ENCODE measurements at regions not wholly inside any gene's neighbourhood (a gene's known extent, or its start where the extent isn't known, plus 50 kb on each side); places are given as distances from the start of the nearest gene placed in this dataset.
"Not testable (repeated sequence)": the region's sequence is repeated elsewhere in the genome, so short reads cannot be mapped to it uniquely, and the experiment has no call there.

DNA sequence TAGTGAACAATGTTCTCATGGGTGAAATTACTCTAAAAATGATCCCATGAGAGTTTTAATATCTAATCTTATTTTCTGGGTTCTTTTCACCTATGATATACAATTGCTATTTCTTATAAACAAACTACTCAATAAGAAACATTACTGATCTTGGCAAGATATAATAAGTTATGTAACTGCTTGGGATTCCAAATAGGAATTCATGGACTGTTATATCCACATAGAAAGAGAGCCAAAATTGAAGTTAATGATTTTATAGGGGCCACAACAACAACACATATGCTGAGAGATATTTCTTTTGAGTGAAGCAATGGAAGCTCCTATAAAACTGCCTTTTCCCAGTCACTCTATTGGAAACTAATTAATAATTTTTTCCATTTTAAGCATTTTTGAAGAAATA lies 90.4 kb upstream of the TLL1 start:
- DNase-seq: no peak

DNA sequence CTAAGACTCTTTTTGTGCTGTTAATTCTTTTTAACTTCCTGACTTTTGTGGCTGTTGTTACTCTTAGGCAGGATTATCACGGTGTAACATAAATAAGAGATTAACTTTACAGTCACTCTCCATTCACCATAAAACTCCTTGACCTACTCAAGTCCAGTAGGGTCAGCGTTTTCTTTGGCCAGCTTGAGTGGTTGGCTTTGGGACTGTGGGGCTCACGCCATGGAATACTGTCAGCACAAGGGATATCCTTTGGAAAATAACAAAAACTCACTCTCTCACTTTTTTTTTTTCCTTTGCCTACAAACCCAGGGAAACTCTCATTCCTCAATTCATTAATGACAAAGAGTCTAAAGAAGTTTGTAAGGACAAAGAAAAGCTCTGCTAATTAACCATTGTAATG lies 89.4 kb upstream of the TLL1 start:
- DNase-seq: no peak

DNA sequence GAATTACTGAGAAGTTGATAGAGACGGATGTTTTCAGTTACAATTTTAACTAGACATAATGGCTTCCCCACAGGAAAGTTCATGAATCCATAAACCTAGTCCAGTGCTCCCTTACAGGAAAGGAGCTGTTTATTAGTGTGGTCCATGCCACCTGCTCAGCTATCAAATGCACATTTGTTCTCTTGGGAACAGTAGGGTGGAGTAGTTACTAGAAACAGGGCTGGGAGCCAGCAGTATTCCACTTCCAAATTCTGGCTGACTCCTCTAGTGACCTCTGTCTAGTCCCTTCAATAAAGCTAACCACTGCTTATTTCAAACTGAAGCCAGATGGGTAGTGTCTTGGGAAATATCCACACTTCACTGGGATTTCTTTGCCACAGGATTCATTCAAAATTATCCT lies 88.4 kb upstream of the TLL1 start:
- DNase-seq: no peak

DNA sequence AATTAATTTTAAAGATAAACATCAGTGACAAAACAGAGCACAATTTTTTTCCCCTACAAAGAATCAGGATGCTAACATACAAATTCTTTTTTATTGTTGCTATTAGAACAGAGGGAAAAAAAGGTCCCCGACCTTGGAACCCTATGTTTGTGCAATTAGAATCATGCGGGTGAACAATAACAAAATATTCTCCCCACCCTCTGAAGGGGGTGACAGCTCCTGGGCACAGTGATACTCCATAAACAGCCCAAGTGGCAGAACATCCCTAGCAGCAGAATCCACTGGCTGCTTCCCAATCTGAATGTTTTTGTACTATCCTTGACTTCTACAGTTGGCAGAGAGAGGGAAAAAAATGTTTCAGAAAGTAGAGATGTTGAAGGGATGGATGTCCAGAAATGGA lies 87.7 kb upstream of the TLL1 start:
- DNase-seq: no peak

DNA sequence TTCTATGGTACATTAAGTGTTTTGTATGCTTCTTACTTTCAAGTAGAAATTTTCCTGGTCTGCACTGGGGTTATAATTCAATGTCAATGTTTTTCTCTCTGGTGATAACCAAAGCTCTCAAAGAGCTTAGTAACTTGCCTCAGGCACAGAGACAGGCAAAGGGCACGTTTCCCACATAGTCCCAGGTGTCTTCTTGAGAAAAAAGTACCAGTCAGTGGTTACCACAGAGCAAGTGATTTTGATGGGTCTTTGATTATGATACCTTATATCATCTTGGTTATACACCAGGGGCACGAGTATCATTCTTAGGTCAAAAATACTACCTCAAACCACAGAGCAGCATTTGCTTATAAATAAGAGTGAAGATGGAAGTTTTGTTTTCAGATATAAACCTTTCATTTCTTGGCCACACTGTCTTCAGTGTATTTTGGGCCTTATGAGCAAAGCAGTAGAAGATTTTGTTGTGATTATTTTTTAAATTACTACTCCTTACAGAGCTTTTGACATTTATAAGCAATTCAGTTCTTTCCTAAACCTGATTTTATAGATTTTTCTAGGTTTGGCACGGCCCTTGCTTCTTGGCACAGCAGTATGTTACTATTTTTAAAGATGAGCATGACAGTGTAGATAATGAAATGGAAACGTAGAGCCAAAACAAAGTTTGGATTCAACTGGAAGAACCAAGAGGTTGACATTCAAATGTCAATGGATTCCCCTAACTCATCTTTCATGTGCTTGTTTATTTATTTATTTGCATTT lies 85.3 kb upstream of the TLL1 start:
- DNase-seq: no peak

DNA sequence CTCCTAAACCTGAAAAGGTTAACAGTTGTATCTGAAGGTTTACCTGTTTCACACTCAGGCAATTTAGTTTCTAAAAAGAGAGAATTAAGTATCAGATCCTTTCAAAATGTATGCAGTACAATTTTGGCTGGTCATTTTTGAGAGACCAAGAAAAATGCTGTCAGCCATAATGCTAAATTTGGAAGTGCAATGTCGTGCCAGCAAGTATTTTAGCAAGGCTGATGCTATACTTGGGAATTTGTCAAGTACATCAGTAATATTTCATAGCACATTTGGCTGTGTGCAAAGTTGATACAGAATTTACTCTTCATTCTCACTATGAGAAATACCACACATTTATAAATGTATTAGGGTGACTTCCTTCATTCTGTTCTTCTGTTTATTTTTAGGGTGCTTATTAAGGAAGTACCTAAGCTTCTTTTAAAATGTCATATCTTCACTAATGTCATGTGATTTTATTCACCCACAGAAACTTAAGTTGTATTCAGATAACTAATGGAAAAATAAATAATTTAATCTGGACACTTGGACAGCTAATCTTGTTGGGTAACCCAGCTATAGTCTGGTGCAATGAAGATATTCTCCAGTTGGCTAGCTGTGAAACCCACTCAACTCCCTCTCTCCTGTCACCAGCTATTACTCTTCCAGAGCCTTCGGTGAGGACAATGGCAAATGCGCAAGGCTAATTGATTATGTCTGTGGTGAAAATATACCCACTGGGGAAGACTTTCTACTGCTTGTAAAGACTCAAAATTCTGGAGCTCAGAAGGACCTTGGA lies 84.2 kb upstream of the TLL1 start:
- no peak for DNase-seq

DNA sequence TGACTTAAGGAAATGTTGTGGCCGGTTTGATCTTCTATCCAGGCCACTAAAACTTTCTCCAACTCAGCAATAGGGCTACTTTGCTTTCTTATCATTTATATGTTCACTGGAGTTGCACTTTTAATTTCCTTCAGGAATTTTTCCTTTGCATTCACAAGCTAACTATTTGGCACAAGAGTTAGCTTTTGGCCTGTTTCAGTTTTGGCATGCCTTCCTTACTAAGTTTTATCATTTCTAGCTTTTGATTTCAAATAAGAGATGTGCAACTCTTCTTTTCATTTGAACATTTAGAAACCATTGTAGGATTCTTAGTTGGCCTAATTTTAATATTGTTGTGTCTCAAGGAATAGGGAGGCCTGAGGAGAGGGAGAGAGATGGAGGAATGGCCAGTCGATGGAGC lies 79.8 kb upstream of the TLL1 start:
- no peak for DNase-seq

DNA sequence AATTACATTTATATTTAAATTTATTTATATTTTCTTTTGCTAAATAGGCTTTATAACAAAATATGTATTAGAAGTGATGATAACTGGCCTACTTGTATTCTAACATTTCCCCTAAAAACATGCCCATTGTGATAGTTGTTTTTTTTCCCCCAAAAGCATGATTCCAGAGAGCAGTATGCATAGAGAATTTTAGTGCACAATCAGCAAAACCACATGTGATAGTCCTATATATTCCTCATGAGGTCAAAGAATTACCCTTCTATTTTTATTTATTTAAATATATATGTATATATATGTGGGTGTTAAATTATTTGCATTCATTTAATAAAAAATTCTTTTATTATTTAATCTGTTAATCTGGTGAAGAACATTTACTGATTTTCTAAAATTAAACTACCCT lies 78.2 kb upstream of the TLL1 start:
- DNase-seq: no peak

DNA sequence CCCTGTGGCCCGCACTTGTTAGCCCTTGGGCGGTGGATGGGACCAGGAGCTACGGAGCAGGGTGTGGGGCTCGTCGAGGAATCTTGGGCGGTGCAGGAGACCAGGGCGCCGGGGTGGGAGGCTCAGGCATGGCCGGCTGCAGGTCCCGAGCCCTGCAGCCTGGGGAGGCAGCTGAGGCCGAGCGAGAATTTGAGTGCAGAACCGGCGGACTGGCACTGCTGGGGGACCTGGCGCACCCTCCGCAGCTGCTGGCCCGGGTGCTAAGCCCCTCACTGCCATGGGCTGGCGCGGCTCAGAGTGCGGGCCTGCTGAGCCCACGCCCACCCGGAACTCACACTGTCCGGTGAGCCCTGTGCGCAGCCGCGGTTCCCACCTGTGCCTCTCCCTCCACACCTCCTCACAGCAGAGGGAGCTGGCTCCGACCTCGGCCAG lies 73.6 kb upstream of the TLL1 start:
- DNase-seq: no peak

DNA sequence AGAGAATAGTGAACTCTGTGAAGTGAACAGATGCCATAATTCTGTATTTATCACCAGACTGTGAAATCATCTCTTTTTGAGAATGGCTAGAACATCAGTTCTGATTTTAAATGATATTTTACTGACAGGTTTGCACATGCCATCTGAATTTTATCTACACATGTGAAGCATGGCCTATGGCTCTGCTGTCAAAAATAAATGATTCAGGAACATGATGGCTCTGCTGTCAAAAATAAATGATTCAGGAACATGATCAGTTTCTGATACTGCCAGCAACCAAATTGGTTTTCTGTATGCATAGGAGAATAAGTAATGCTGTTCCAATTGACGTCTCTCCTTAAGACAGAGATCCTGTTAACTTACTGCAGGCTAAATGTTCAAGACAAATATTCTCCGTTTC lies 70.6 kb upstream of the TLL1 start:
- DNase-seq: no peak

DNA sequence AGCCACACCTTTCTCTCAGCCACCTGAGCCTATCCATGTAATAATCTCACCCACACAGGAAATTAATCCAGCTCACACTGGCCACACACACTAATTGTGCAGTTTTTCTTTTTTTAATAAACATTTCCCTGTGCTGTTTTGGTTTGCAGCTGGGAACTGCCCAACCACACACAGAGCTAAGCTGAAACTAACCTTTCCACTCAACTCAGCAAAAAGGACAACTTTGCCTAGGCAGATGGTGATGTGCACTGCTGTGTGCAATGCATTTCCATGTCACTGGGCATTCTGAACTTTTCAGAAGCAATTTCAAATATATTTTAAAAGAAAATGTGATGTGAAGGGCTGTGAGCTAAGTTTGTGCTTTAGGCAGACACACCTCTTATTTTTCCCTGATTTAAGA lies 70.0 kb upstream of the TLL1 start:
- no peak for DNase-seq

DNA sequence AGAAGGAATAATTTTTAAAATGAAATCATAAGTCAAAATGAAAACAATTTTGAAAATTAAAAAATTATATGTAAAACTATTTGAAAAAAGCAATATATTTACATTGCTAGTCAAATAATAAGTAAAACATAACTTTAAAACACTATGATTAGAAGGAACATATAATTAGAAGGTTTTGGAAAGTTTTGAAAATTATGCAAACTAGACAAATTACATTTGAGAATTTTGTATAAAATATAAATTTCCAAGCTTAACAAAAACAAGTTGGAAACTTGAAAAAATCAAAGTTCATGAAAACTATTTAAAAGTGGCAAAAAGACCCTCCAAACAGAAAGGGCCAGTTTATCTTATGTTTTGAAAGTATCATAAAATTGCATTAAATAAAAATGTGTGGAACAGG lies 67.6 kb upstream of the TLL1 start:
- DNase-seq: no peak

DNA sequence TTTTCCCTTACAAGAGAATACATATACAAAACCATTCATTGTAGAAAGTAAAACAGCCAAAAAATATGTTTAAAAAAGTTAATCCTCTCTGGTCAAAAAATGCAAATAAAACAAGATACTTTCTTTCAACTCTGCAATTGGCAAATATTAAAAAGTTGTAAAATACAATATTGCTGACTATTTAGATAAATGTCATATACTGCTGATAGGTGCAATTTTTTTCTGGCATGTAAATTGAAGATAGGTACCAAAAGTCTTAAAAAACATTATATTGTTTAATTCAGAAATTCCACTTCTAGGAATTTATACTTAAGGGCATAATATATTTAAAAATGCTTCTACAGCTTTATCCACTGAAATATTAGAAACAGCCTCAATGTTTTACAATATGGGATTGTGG lies 66.4 kb upstream of the TLL1 start:
- DNase-seq: no peak

DNA sequence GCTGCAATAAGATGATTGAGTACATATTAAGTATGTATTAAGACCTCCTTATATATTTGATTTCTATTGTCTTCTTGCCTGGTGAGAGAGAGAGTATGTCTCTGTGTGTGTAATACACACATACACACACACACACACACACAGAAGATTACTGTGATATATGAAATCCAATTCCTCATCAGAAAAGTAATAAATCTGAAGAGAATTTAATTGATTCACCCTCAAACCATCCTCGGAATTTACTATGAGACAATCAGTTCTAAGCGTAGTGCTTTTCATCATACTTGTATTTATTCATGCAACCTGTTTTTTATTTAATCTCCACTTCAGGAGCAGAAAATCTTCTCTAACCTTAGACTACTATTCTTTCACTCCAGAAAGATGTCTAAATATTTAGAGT lies 62.3 kb upstream of the TLL1 start:
- no peak for DNase-seq

DNA sequence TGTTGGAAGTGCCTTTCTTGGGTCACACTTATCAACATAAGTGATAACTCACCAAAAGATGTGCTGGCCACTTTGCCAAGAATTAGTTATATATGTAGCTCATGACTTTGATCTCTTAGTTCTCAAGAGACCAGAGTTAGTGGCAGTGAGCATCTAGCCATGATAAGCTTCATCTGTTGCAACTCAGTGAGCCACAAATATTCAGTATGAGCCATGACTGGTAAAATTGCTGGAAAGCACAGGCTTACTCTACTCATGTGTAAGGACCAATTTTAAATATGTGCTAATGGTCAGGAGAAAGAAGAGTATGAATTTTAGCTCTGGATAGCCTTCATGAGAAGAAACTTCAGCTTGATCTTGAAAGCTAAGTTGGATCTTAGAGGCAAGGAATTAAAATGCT lies 59.4 kb upstream of the TLL1 start:
- no peak for DNase-seq

DNA sequence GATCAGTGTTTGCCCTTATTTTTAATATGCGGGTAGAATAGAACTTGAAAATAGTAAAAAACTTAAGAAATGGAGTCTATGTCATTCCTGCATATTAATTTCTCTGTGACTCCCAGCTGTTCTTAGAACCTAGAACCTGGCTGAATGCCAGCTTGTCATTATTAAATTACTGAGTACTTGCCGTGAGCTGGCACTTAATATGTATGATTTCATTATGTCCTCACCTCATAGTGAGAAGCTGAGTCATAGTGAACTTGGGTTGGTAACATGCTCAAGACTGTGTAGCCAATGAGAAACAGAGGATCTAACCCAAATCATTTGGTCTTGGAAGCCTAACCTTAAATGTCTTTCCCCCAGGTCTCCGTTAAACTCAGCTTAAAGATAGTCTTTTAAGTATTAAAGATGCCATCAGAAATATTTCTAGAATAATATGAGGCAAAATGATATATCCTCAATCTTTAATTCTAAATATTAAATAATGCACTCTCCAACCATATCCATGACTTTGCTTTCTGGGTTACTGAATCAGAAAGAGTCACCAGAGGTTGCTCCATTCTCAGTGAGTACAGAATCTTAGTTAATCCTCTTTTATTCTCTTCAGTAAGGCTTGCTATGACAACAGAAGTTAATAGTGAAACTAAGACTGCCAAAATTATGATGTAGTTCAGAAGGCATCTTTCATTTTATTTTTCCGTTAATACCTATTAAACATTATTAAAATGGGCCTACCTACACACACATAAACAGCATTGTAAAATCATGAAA lies 58.6 kb upstream of the TLL1 start:
- DNase-seq: no peak

DNA sequence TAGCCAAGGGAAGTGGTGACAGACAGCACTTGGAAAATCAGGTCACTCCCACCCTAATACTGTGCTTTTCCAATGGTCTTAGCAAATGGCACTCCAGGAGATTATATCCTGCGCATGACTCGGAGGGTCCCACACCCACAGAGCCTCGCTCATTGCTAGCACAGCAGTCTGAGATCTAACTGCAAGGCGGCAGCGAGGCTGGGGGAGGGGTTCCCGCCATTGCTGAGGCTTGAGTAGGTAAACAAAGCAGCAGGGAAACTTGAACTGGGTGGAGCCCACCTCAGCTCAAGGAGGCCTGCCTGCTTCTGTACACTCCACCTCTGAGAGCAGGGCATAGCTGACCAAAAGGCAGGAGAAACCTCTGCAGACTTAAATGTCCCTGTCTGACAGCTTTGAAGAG lies 53.9 kb upstream of the TLL1 start:
- DNase-seq: not testable (repeated sequence)

All from inflammatory macrophage treated with lipopolysaccharide for 1 hour (primary cell).